A673 (cell line): ENCODE measurements at regions not wholly inside any gene's neighbourhood (a gene's known extent, or its start where the extent isn't known, plus 50 kb on each side); places are given as distances from the start of the nearest gene placed in this dataset.

Experiments
- BruUV-seq: library from RNA; stranded (reverse); fragments of 400-500 nt; replicated peaks from 2 replicates; lab custom pipeline; 2021; lab: Mats Ljungman, UMichigan
- CTCF ChIA-PET: fragments of 300-600 bp; sonication (Branson Sonifier 250); formaldehyde crosslinking; loops from one replicate; lab custom pipeline; 2022; ENCODE audit warnings: antibody characterized with exemption; lab: Charles Lee
- POLR2A ChIA-PET: fragments of 300-600 bp; sonication (Branson Sonifier 250); formaldehyde crosslinking; loops from one replicate; lab custom pipeline; 2022; ENCODE audit warnings: antibody characterized with exemption; ENCODE audit not compliant: low non-redundant PET; lab: Charles Lee
- DNase-seq: peaks from one replicate; pipeline ENCODE4 v3.0.0-alpha.2; 2015; ENCODE audit warnings: low spot score
- H3K27ac ChIP-seq: fragments of 200-600 bp; sonication (generic); 2 replicates; pipeline ENCODE4 v1.5.1; 2016; ENCODE audit warnings: mixed run types, low read depth, mild to moderate bottlenecking, mixed read lengths, antibody characterized with exemption, low read length; ENCODE audit not compliant: poor library complexity, severe bottlenecking
- H3K27me3 ChIP-seq: fragments of 200-600 bp; sonication (generic); replicated peaks from 2 replicates; pipeline ENCODE4 v1.6.1; 2017; ENCODE audit warnings: mixed run types, low read depth, mild to moderate bottlenecking, mixed read lengths, antibody characterized with exemption, low read length; ENCODE audit not compliant: insufficient read depth, poor library complexity
- H3K36me3 ChIP-seq: fragments of 200-600 bp; sonication (generic); 2 replicates; pipeline ENCODE4 v1.6.1; 2016; ENCODE audit warnings: mixed run types, mild to moderate bottlenecking, mixed read lengths, antibody characterized with exemption, low read length; ENCODE audit not compliant: insufficient read depth, poor library complexity, severe bottlenecking
- H3K4me1 ChIP-seq: fragments of 200-600 bp; sonication (generic); 2 replicates; pipeline ENCODE4 v1.6.1; 2017; ENCODE audit warnings: mixed run types, mild to moderate bottlenecking, mixed read lengths, antibody characterized with exemption, low read length; ENCODE audit not compliant: insufficient read depth, poor library complexity, severe bottlenecking
- H3K4me3 ChIP-seq: fragments of 200-600 bp; sonication (generic); 2 replicates; pipeline ENCODE4 v1.5.1; 2016; ENCODE audit warnings: low read depth, mixed run types, mild to moderate bottlenecking, mixed read lengths, low read length; ENCODE audit not compliant: poor library complexity, severe bottlenecking
- H3K9me3 ChIP-seq: fragments of 200-600 bp; sonication (generic); 2 replicates; pipeline ENCODE4 v1.6.1; 2016; ENCODE audit warnings: mixed run types, low read depth, mild to moderate bottlenecking, mixed read lengths, antibody characterized with exemption, low read length; ENCODE audit not compliant: poor library complexity, severe bottlenecking
- EZH2 ChIP-seq: fragments of 200-600 bp; sonication (generic); IDR thresholded peaks from 2 replicates; pipeline ENCODE4 v1.6.1; 2017; ENCODE audit warnings: borderline replicate concordance, low read depth, mild to moderate bottlenecking, mixed read lengths, antibody characterized with exemption, low read length; ENCODE audit not compliant: poor library complexity, severe bottlenecking
- intact Hi-C: fragments of 100-400 bp; cut with micrococcal nuclease; formaldehyde crosslinking; loops from one replicate; pipeline ENCODE4 v1.10.0; 2022; ENCODE audit not compliant: unreplicated experiment
- TF ChIP-seq, protein P1 (sequence below): fragments of 300-800, 200-600 bp; sonication (generic); conservative IDR thresholded peaks from 2 replicates; pipeline ENCODE4 v1.5.1; 2017; ENCODE audit warnings: low read depth, mild to moderate bottlenecking, antibody characterized with exemption, low read length, moderate library complexity, mixed read lengths

GRCh38 chr2:238690511-238690910 lies 157.4 kb upstream of the TWIST2 start:
- CTCF ChIA-PET: no interaction called here
- no peaks in the 10 kb centered on the region for H3K36me3 ChIP-seq

GRCh38 chr2:238691596-238692491 lies 156.0 kb upstream of the TWIST2 start:
- Histone ChIP-seq H3K27me3 (no peaks in the 10 kb centered on the region), H3K27ac (no peak overlapping the region), H3K4me3 (no peak overlapping the region), H3K4me1 (peaks cover under 1% of the 10 kb centered on the region), H3K36me3 (no peaks in the 10 kb centered on the region), H3K9me3 (no peaks in the 10 kb centered on the region)
- intact Hi-C loops: no loop called here
- TF ChIP-seq EZH2: no peak
- TF ChIP-seq, protein P1, sequence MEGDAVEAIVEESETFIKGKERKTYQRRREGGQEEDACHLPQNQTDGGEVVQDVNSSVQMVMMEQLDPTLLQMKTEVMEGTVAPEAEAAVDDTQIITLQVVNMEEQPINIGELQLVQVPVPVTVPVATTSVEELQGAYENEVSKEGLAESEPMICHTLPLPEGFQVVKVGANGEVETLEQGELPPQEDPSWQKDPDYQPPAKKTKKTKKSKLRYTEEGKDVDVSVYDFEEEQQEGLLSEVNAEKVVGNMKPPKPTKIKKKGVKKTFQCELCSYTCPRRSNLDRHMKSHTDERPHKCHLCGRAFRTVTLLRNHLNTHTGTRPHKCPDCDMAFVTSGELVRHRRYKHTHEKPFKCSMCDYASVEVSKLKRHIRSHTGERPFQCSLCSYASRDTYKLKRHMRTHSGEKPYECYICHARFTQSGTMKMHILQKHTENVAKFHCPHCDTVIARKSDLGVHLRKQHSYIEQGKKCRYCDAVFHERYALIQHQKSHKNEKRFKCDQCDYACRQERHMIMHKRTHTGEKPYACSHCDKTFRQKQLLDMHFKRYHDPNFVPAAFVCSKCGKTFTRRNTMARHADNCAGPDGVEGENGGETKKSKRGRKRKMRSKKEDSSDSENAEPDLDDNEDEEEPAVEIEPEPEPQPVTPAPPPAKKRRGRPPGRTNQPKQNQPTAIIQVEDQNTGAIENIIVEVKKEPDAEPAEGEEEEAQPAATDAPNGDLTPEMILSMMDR: no peak
- ChIA-PET POLR2A (no interaction called here), CTCF (no interaction called here)
- no peak for DNase-seq
- no TSS peak for BruUV-seq

More at GRCh38 chr2:238690511-238690910, 157.4 kb upstream of the TWIST2 start:
- TF ChIP-seq EZH2: no peak
- TF ChIP-seq, protein P1: no peak
- no peak overlapping the region for H3K27ac ChIP-seq
- no peaks in the 10 kb centered on the region for H3K27me3 ChIP-seq
- H3K4me3 ChIP-seq: no peak overlapping the region
- H3K4me1 ChIP-seq: peaks cover 10% of the 10 kb centered on the region
- no peaks in the 10 kb centered on the region for H3K9me3 ChIP-seq
- intact Hi-C loops: no loop called here
- POLR2A ChIA-PET: no interaction called here
- no peak for DNase-seq
- no TSS peak for BruUV-seq

DNA sequence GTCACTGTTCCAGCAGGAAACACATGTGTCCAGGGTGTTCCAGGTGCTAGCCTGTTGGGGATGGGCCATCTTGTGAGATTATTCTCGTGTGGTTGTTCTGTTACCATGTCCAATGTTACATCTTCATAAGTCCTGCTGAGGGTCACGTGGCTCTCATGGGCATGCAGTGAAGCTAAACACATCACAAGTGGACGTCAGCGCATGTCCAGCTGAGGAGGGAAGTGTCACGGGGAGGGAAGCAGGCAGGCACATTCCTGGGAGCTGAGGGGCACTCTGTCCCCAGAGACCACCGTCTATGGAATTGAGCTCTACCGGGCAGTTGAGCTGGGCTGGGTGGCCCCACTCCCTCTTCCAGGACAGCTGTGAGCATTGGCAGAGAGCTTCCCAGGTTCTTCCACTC lies 155.3 kb upstream of the TWIST2 start:
- H3K27me3 ChIP-seq: no peaks in the 10 kb centered on the region
- H3K36me3 ChIP-seq: no peaks in the 10 kb centered on the region
- no peaks in the 10 kb centered on the region for H3K4me1 ChIP-seq
- ChIA-PET CTCF (no interaction called here), POLR2A (no interaction called here)
- no peak overlapping the region for H3K27ac ChIP-seq
- DNase-seq: no peak
- H3K4me3 ChIP-seq: no peak overlapping the region
- no TSS peak for BruUV-seq
- no peak for TF ChIP-seq EZH2
- TF ChIP-seq, protein P1: no peak
- no peaks in the 10 kb centered on the region for H3K9me3 ChIP-seq
- intact Hi-C loops: no loop called here
